HG02870 (cell line): ENCODE measurements at regions not wholly inside any gene's neighbourhood (a gene's known extent, or its start where the extent isn't known, plus 50 kb on each side); places are given as distances from the start of the nearest gene placed in this dataset.

Experiments used
- ATAC-seq: cut with Tn5 transposase; IDR thresholded peaks from one replicate; pipeline ENCODE4 v1.9.1; 2021; ENCODE audit warnings: mild to moderate bottlenecking, moderate library complexity; ENCODE audit not compliant: unreplicated experiment

DNA sequence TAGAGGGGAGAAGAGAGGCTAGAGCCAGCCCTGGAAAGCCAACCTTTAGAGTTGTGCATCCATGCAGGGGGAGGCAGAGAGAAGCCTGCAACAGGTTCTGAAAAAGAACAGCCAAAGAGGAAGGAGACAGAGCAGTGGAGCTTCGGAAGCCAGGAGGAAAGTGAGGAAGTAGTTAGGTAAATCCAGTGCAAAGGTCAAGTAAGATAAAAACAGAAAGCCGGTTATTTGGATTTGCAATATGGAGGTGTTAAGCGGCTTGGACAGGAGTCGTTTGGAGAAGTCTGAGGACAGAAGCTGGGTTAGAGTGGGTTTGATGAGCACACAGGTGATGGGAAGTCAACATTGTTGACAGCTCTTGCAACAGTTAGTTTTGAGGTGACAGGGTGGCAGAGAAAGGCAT lies 53.5 kb upstream of the FLT1 start:
- no peak for ATAC-seq

DNA sequence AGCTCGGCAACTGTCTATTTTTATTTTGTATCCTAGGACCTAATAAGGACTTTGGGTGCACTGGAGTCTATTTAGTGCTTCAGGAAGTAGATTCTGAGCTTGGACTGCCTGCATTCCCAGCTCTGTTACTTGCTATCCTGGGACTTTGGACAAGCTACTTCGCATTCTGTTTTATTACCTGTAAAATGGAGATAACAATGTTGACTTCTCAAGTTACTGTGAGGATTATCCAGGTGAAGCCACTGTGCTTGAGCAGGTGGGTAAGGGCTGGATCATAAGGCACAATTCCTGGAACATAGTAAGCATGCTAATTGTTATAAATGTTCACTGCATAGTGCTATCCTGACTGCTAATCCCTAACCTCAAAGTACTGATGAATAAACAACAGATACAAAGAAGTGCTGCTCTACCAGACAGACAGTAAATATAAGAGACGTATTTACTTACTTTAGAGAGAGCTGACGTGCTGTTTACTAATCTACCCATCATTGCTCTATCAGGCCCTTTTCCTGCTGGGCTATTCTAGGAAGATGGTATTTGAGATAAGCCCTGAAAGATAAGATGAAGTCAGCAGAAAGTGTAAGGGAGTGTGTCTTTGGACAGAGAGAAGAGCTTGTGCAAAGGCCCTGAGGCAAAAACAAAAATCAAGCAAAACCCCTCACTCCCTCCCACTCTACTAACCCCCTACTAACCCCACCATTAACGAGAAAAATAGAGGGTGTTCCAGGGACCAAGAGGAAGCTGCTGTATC lies 50.8 kb upstream of the FLT1 start:
- ATAC-seq = no peak
